PC-3 (cell line): ENCODE measurements at regions not wholly inside any gene's neighbourhood (a gene's known extent, or its start where the extent isn't known, plus 50 kb on each side); places are given as distances from the start of the nearest gene placed in this dataset.

ENCODE experiments used
- ATAC-seq: fragments of 200-7000 bp; cut with Tn5 transposase; 2 replicates; pipeline ENCODE4 v1.9.1; 2020; ENCODE audit warnings: mild to moderate bottlenecking, moderate library complexity
- BruUV-seq: library from RNA; stranded (reverse); fragments of 400-500 nt; replicated peaks from 2 replicates; lab custom pipeline; 2021; lab: Mats Ljungman, UMichigan
- CTCF ChIA-PET: fragments of 300-600 bp; sonication (Branson Sonifier 250); formaldehyde crosslinking; loops from one replicate; lab custom pipeline; 2022; ENCODE audit warnings: antibody characterized with exemption; lab: Charles Lee
- POLR2A ChIA-PET: fragments of 300-600 bp; sonication (Branson Sonifier 250); formaldehyde crosslinking; loops from one replicate; lab custom pipeline; 2022; ENCODE audit warnings: antibody characterized with exemption; ENCODE audit not compliant: unreplicated experiment; lab: Charles Lee
- DNase-seq: peaks from one replicate; pipeline ENCODE4 v3.0.0-alpha.2; 2015
- H2AFZ ChIP-seq: fragments of 300-600 bp; sonication (generic); 2 replicates; pipeline ENCODE4 v1.6.0; 2016; ENCODE audit warnings: antibody characterized with exemption, low read length
- H3F3A ChIP-seq: fragments of 300-600 bp; sonication (generic); one replicate; pipeline ENCODE4 v1.6.0; 2017; ENCODE audit warnings: antibody characterized with exemption, low read length, control low read depth, mild to moderate bottlenecking; ENCODE audit not compliant: unreplicated experiment
- H3K27ac ChIP-seq: fragments of 300-600 bp; sonication (generic); 2 replicates; pipeline ENCODE4 v1.5.1; 2016; ENCODE audit warnings: mild to moderate bottlenecking, low read length
- H3K27me3 ChIP-seq: fragments of 300-600 bp; sonication (generic); 2 replicates; pipeline ENCODE4 v1.6.1; 2016; ENCODE audit warnings: low read length, mixed read lengths
- H3K36me3 ChIP-seq: fragments of 300-600 bp; sonication (generic); 2 replicates; pipeline ENCODE4 v1.6.1; 2016; ENCODE audit warnings: low read depth, mixed run types, low read length, mixed read lengths
- H3K4me1 ChIP-seq: fragments of 300-600 bp; sonication (generic); 2 replicates; pipeline ENCODE4 v1.5.1; 2016; ENCODE audit warnings: low read length; ENCODE audit not compliant: insufficient read depth
- H3K4me2 ChIP-seq: fragments of 300-600 bp; sonication (generic); 2 replicates; pipeline ENCODE4 v1.6.0; 2016; ENCODE audit warnings: low read length
- H3K4me3 ChIP-seq: fragments of 300-600 bp; sonication (generic); 2 replicates; pipeline ENCODE4 v1.5.1; 2016; ENCODE audit warnings: mild to moderate bottlenecking, low read length, mixed read lengths
- H3K79me2 ChIP-seq: fragments of 300-600 bp; sonication (generic); 2 replicates; pipeline ENCODE4 v1.6.1; 2017; ENCODE audit warnings: low read length, mixed read lengths
- H3K9ac ChIP-seq: fragments of 300-600 bp; sonication (generic); 2 replicates; pipeline ENCODE4 v1.6.0; 2016; ENCODE audit warnings: mild to moderate bottlenecking, low read length
- H3K9me2 ChIP-seq: fragments of 300-600 bp; sonication (generic); replicated peaks from 2 replicates; pipeline ENCODE4 v1.6.1; 2016; ENCODE audit warnings: mixed run types, low read length, mixed read lengths
- H3K9me3 ChIP-seq: fragments of 300-600 bp; sonication (generic); 2 replicates; pipeline ENCODE4 v1.6.1; 2016; ENCODE audit warnings: low read length, mixed read lengths
- H4K20me1 ChIP-seq: fragments of 300-600 bp; sonication (generic); 2 replicates; pipeline ENCODE4 v1.6.1; 2016; ENCODE audit warnings: low read length, mixed read lengths
- CTCF ChIP-seq: fragments of 300-600 bp; sonication (generic); conservative IDR thresholded peaks from 2 replicates; pipeline ENCODE4 v1.5.1; 2017; ENCODE audit warnings: antibody characterized with exemption, low read depth, mild to moderate bottlenecking, low read length
- EZH2 ChIP-seq: fragments of 300-600 bp; sonication (generic); IDR thresholded peaks from one replicate; pipeline ENCODE4 v1.6.1; 2017; ENCODE audit warnings: antibody characterized with exemption, mild to moderate bottlenecking, low read length; ENCODE audit not compliant: unreplicated experiment
- EZH2phosphoT487 ChIP-seq: fragments of 300-600 bp; sonication (generic); IDR thresholded peaks from 2 replicates; pipeline ENCODE4 v1.6.1; 2018; ENCODE audit warnings: mild to moderate bottlenecking, antibody characterized with exemption, low read length, borderline replicate concordance
- intact Hi-C: fragments of 100-400 bp; cut with micrococcal nuclease; formaldehyde crosslinking; loops from 2 replicates; pipeline ENCODE4 v1.9.0; 2023

GRCh38 chr4:89166971-89167475 is 55.7 kb downstream of the TIGD2 start:
- Histone ChIP-seq H3K4me1 (no peaks in the 10 kb centered on the region), H3K9me3 (no peaks in the 10 kb centered on the region), H3K9me2 (no peaks in the 10 kb centered on the region), H2AFZ (no peak overlapping the region), H3K9ac (no peak overlapping the region), H3K27me3 (peaks cover 21% of the 10 kb centered on the region), H3K27ac (no peak overlapping the region), H3K4me3 (no peak overlapping the region), H4K20me1 (no peaks in the 10 kb centered on the region), H3K79me2 (no peaks in the 10 kb centered on the region), H3K4me2 (no peak overlapping the region), H3F3A (no peaks in the 10 kb centered on the region), H3K36me3 (no peaks in the 10 kb centered on the region)
- DNase-seq (no peak), ATAC-seq (no peak)
- intact Hi-C loops = loop anchor here (10.0 kb wide), 2 partner anchors 58 to 738 kb away; no protein-coding TSS in a partner anchor
- no TSS peak for BruUV-seq
- ChIA-PET POLR2A (no interaction called here), CTCF (no interaction called here)
- no peak for TF ChIP-seq EZH2phosphoT487
- no peak for TF ChIP-seq CTCF
- no peak for TF ChIP-seq EZH2

GRCh38 chr4:89171176-89171805 is 60.0 kb downstream of the TIGD2 start:
- H3K9ac ChIP-seq = no peak overlapping the region
- H3K4me1 ChIP-seq = no peaks in the 10 kb centered on the region
- ChIA-PET POLR2A (no interaction called here), CTCF (no interaction called here)
- H3K9me3 ChIP-seq = no peaks in the 10 kb centered on the region
- no peak for DNase-seq
- H3K9me2 ChIP-seq = no peaks in the 10 kb centered on the region
- no TSS peak for BruUV-seq
- H4K20me1 ChIP-seq = no peaks in the 10 kb centered on the region
- intact Hi-C loops = no loop called here
- no peaks in the 10 kb centered on the region for H3K79me2 ChIP-seq
- H3K4me2 ChIP-seq = no peak overlapping the region
- TF ChIP-seq EZH2phosphoT487 (no peak), EZH2 (no peak)
- no peaks in the 10 kb centered on the region for H3K36me3 ChIP-seq
- peaks cover 20% of the 10 kb centered on the region; the same call in 1 of the 2 replicates for H3K27me3 ChIP-seq
- H3K4me3 ChIP-seq = no peak overlapping the region
- no peak overlapping the region for H2AFZ ChIP-seq
- no peaks in the 10 kb centered on the region for H3F3A ChIP-seq
- no peak for ATAC-seq
- H3K27ac ChIP-seq = no peak overlapping the region

GRCh38 chr4:89172865-89173264 is 61.5 kb downstream of the TIGD2 start:
- POLR2A ChIA-PET = no interaction called here
- intact Hi-C loops = no loop called here
- Histone ChIP-seq H2AFZ (no peak overlapping the region), H3K27ac (no peak overlapping the region), H3K36me3 (no peaks in the 10 kb centered on the region), H3K27me3 (peaks cover 16% of the 10 kb centered on the region; the same call in 1 of the 2 replicates), H3K9me3 (no peaks in the 10 kb centered on the region), H3K4me1 (no peaks in the 10 kb centered on the region), H4K20me1 (no peaks in the 10 kb centered on the region), H3K9ac (no peak overlapping the region), H3K4me3 (no peak overlapping the region), H3K4me2 (no peak overlapping the region), H3K79me2 (no peaks in the 10 kb centered on the region), H3K9me2 (no peaks in the 10 kb centered on the region), H3F3A (no peaks in the 10 kb centered on the region)
- BruUV-seq = no TSS peak
- CTCF ChIA-PET = no interaction called here
- ATAC-seq (no peak), DNase-seq (no peak)
- TF ChIP-seq EZH2 (no peak), CTCF (no peak), EZH2phosphoT487 (no peak)
